Fibroblast of mammary gland (primary cell): ENCODE measurements at regions not wholly inside any gene's neighbourhood (a gene's known extent, or its start where the extent isn't known, plus 50 kb on each side); places are given as distances from the start of the nearest gene placed in this dataset.

Experiments used
- DNase-seq: peaks from one replicate; pipeline ENCODE4 v3.0.0-alpha.2; 2010; ENCODE audit warnings: low read depth
- H3K4me3 ChIP-seq: 2 replicates; pipeline ENCODE4 v1.5.1; 2011; ENCODE audit warnings: low read depth, mild to moderate bottlenecking, low read length, moderate library complexity; ENCODE audit not compliant: control insufficient read depth
- CTCF ChIP-seq: conservative IDR thresholded peaks from 2 replicates; pipeline ENCODE4 v1.5.1; 2011; ENCODE audit warnings: low read depth, low read length, inconsistent platforms; ENCODE audit not compliant: control insufficient read depth, insufficient read depth

GRCh38 chr14:44417809-44418208 is 89.3 kb downstream of the FSCB start:
- no peak for DNase-seq
- no peak for TF ChIP-seq CTCF
- no peak overlapping the region for H3K4me3 ChIP-seq

GRCh38 chr14:44414646-44415045 is 92.4 kb downstream of the FSCB start:
- TF ChIP-seq CTCF: no peak
- no peak for DNase-seq
- no peak overlapping the region for H3K4me3 ChIP-seq

GRCh38 chr14:44412858-44413569 is 94.1 kb downstream of the FSCB start:
- no peak for TF ChIP-seq CTCF
- H3K4me3 ChIP-seq: no peak overlapping the region
- no peak for DNase-seq

- no peak for TF ChIP-seq CTCF
- no peak for DNase-seq
- no peak overlapping the region for H3K4me3 ChIP-seq
Observed at GRCh38 chr14:44405011-44405486, 102.0 kb downstream of the FSCB start.

GRCh38 chr14:44404599-44404998 is 102.5 kb downstream of the FSCB start:
- H3K4me3 ChIP-seq: no peak overlapping the region
- TF ChIP-seq CTCF: no peak
- no peak for DNase-seq

GRCh38 chr14:44404036-44404435 is 103.0 kb downstream of the FSCB start:
- DNase-seq: no peak
- no peak for TF ChIP-seq CTCF

More at GRCh38 chr14:44404036-44404435, 103.0 kb downstream of the FSCB start:
- no peak overlapping the region for H3K4me3 ChIP-seq
